HepG2 (cell line): ENCODE measurements at regions not wholly inside any gene's neighbourhood (a gene's known extent, or its start where the extent isn't known, plus 50 kb on each side); places are given as distances from the start of the nearest gene placed in this dataset.

Experiments used
- ADNP ChIP-seq: sonication (generic); formaldehyde crosslinking; IDR thresholded peaks from 2 replicates; pipeline ENCODE4 v1.4.0; 2020; ENCODE audit warnings: missing genetic modification reagents
- AHDC1 ChIP-seq: sonication (generic); formaldehyde crosslinking; IDR thresholded peaks from 2 replicates; pipeline ENCODE4 v1.5.1; 2020; ENCODE audit warnings: mild to moderate bottlenecking, missing genetic modification reagents, borderline replicate concordance
- HOMEZ ChIP-seq: IDR thresholded peaks from 2 replicates; pipeline ENCODE4 v1.6.1; 2016; ENCODE audit warnings: low read depth
- LRRFIP1 ChIP-seq: sonication (generic); formaldehyde crosslinking; conservative IDR thresholded peaks from 2 replicates; pipeline ENCODE4 v1.4.0; 2020; ENCODE audit warnings: missing genetic modification reagents
- NFIC ChIP-seq: IDR thresholded peaks from 2 replicates; pipeline ENCODE4 v1.6.1; 2012; ENCODE audit warnings: mild to moderate bottlenecking, low read length, inconsistent platforms
- PBX3 ChIP-seq: sonication (generic); formaldehyde crosslinking; IDR thresholded peaks from 2 replicates; pipeline ENCODE4 v1.8.1; 2023; ENCODE audit warnings: missing genetic modification reagents, inconsistent platforms, borderline replicate concordance
- PCBP1 ChIP-seq: fragments of 200-400 bp; formaldehyde crosslinking; IDR thresholded peaks from 2 replicates; pipeline ENCODE4 v1.6.1; 2017; ENCODE audit warnings: mild to moderate bottlenecking, low read depth, low read length, borderline replicate concordance
- REL ChIP-seq: sonication (generic); formaldehyde crosslinking; conservative IDR thresholded peaks from 2 replicates; pipeline ENCODE4 v1.8.0; 2022; ENCODE audit warnings: mild to moderate bottlenecking, missing genetic modification reagents, moderate library complexity
- SIX1 ChIP-seq: sonication (generic); formaldehyde crosslinking; IDR thresholded peaks from 2 replicates; pipeline ENCODE4 v1.4.0; 2020; ENCODE audit warnings: missing genetic modification reagents, borderline replicate concordance
- SMC3 ChIP-seq: IDR thresholded peaks from 2 replicates; pipeline ENCODE4 v1.6.1; 2011; ENCODE audit warnings: low read length, improper control_type of control experiment
- SRF ChIP-seq: IDR thresholded peaks from 2 replicates; pipeline ENCODE4 v1.6.1; 2011; ENCODE audit warnings: mild to moderate bottlenecking, low read depth, low read length, moderate library complexity
- ZBTB20 ChIP-seq: sonication (generic); formaldehyde crosslinking; IDR thresholded peaks from 2 replicates; pipeline ENCODE4 v1.8.1; 2023; ENCODE audit warnings: missing genetic modification reagents, low read depth, mild to moderate bottlenecking, borderline replicate concordance
- ZNF160 ChIP-seq: sonication (generic); formaldehyde crosslinking; IDR thresholded peaks from 2 replicates; pipeline ENCODE4 v1.8.0; 2022; ENCODE audit warnings: mild to moderate bottlenecking, inconsistent platforms, missing genetic modification reagents
- ZNF44 ChIP-seq: sonication (generic); formaldehyde crosslinking; IDR thresholded peaks from 2 replicates; pipeline ENCODE4 v1.5.1; 2020; ENCODE audit warnings: mild to moderate bottlenecking, missing genetic modification reagents
- TF ChIP-seq, protein P1 (sequence below): IDR thresholded peaks from 2 replicates; pipeline ENCODE4 v1.6.1; 2012; ENCODE audit warnings: inconsistent platforms
- TF ChIP-seq, protein P2 (sequence below): sonication (generic); formaldehyde crosslinking; IDR thresholded peaks from 2 replicates; pipeline ENCODE4 v1.4.0; 2020; ENCODE audit warnings: missing genetic modification reagents

GRCh38 chr14:76947078-76947837 is 81.2 kb downstream of the IRF2BPL start (continued):
- TF ChIP-seq SRF (no peak), REL (CRISPR knock-in tag) (no peak), PCBP1 (peak; percentile 95), ZNF44 (CRISPR knock-in tag) (0 out of 2 replicates have a peak, but pooled peaks have one; percentile 49), AHDC1 (CRISPR knock-in tag) (no peak), LRRFIP1 (no peak), PBX3 (CRISPR knock-in tag) (no peak), NFIC (no peak), SIX1 (no peak), ZNF160 (no peak), HOMEZ (CRISPR knock-in tag) (no peak), SMC3 (peak; percentile 45; the same call in 1 of the 2 replicates), ADNP (CRISPR knock-in tag) (no peak), ZBTB20 (no peak)
- TF ChIP-seq, protein P1, sequence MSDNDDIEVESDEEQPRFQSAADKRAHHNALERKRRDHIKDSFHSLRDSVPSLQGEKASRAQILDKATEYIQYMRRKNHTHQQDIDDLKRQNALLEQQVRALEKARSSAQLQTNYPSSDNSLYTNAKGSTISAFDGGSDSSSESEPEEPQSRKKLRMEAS, result peak; percentile 84
- TF ChIP-seq, protein P2, sequence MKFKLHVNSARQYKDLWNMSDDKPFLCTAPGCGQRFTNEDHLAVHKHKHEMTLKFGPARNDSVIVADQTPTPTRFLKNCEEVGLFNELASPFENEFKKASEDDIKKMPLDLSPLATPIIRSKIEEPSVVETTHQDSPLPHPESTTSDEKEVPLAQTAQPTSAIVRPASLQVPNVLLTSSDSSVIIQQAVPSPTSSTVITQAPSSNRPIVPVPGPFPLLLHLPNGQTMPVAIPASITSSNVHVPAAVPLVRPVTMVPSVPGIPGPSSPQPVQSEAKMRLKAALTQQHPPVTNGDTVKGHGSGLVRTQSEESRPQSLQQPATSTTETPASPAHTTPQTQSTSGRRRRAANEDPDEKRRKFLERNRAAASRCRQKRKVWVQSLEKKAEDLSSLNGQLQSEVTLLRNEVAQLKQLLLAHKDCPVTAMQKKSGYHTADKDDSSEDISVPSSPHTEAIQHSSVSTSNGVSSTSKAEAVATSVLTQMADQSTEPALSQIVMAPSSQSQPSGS, result 0 out of 2 replicates have a peak, but pooled peaks have one; percentile 35
